NAMALWA (cell line): ENCODE measurements at regions not wholly inside any gene's neighbourhood (a gene's known extent, or its start where the extent isn't known, plus 50 kb on each side); places are given as distances from the start of the nearest gene placed in this dataset.
A peak's percentile ranks its signal among the peaks of the same experiment; 100 is the strongest.
"Not testable (repeated sequence)": the region's sequence is repeated elsewhere in the genome, so short reads cannot be mapped to it uniquely, and the experiment has no call there.

Experiments used
- DNase-seq: peaks from one replicate; pipeline ENCODE4 v3.0.0-alpha.2; 2015; ENCODE audit warnings: low spot score

GRCh38 chr2:133884739-133885381, 316.6 kb upstream of the NCKAP5 start:
- DNase-seq: peak; percentile 46

GRCh38 chr2:133885847-133886246, 317.6 kb upstream of the NCKAP5 start:
- DNase-seq: no peak

GRCh38 chr2:133886735-133887675, 318.7 kb upstream of the NCKAP5 start:
- DNase-seq: peak; percentile 76

GRCh38 chr2:133887676-133888040, 319.4 kb upstream of the NCKAP5 start:
- no peak for DNase-seq

- no peak for DNase-seq
Observed at GRCh38 chr2:133888107-133888506, 319.8 kb upstream of the NCKAP5 start.

- DNase-seq: no peak
Observed at GRCh38 chr2:133888621-133889219, 320.5 kb upstream of the NCKAP5 start.

GRCh38 chr2:133892352-133892913, 324.2 kb upstream of the NCKAP5 start:
- DNase-seq: no peak

- no peak for DNase-seq
Observed at GRCh38 chr2:133894429-133894828, 326.2 kb upstream of the NCKAP5 start.

GRCh38 chr2:133897838-133898237, 329.6 kb upstream of the NCKAP5 start:
- DNase-seq: not testable (repeated sequence)

GRCh38 chr2:133900909-133901308, 332.6 kb upstream of the NCKAP5 start:
- DNase-seq: no peak

GRCh38 chr2:133906396-133906795, 338.1 kb upstream of the NCKAP5 start:
- no peak for DNase-seq

- DNase-seq: no peak
Observed at GRCh38 chr2:133906926-133907325, 338.7 kb upstream of the NCKAP5 start.

GRCh38 chr2:133908171-133908570, 339.9 kb upstream of the NCKAP5 start:
- no peak for DNase-seq

- no peak for DNase-seq
Observed at GRCh38 chr2:133918141-133918540, 335.7 kb upstream of the MGAT5 start.

- no peak for DNase-seq
Observed at GRCh38 chr2:133919285-133919684, 334.6 kb upstream of the MGAT5 start.

GRCh38 chr2:133927894-133928293, 326.0 kb upstream of the MGAT5 start:
- DNase-seq: no peak

- no peak for DNase-seq
Observed at GRCh38 chr2:133936096-133936495, 317.8 kb upstream of the MGAT5 start.

GRCh38 chr2:133936601-133937000, 317.3 kb upstream of the MGAT5 start:
- no peak for DNase-seq

- no peak for DNase-seq
Observed at GRCh38 chr2:133937669-133938068, 316.2 kb upstream of the MGAT5 start.

- no peak for DNase-seq
Observed at GRCh38 chr2:133940134-133940533, 313.7 kb upstream of the MGAT5 start.

GRCh38 chr2:133941666-133942065, 312.2 kb upstream of the MGAT5 start:
- DNase-seq: no peak

GRCh38 chr2:133942398-133942797, 311.5 kb upstream of the MGAT5 start:
- DNase-seq: no peak

- DNase-seq: no peak
Observed at GRCh38 chr2:133943108-133943507, 310.8 kb upstream of the MGAT5 start.
